ENCODE measurements at regions not wholly inside any gene's neighbourhood (a gene's known extent, or its start where the extent isn't known, plus 50 kb on each side); places are given as distances from the start of the nearest gene placed in this dataset.

DNA sequence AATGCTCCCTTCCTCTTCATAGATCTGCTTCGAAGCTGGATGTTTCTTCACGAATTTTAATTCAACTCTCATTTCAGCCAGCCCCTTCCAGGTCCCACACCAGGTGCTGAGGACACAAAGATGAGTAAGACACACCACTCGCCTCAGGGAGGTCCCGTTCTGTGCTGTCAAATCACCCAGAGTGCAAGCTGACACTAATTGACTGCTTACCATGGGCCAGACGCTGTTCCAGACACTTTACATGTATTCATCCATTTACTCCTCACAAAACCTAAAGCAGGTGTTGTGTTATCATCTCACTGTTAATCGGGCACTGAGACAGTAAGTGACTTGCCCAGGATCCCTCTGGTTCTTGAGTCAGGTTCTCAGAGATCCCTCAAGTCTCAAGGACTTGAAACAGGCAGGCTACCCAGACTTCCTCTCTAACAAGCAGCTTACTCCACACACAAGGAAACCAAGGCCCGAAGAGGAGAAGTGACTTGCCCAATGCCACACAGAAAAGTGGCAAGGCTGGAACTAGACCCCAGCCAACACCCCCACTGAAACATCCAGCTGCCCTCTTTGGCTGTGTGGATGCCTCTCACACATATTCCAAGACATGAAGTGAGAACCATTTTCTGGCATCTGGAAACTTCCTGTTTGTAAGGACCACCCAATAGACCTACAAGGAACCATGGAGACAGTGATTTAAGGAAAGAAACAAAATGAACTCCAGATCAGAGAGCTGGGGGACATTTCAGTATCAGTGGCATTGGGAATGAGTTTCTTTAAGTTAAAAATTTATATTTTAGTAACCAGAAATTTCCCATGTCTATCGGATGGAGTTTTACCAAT, 174.5 kb downstream of the CDC5L start:
- H3K9me3 ChIP-seq (ENCODE audit: low read length): no peaks in the 10 kb centered on the region
- no peak overlapping the region for H2AFZ ChIP-seq (ENCODE audit: low read depth, low read length)
- no peaks in the 10 kb centered on the region for H3F3A ChIP-seq (ENCODE audit: insufficient read depth, low read length, poor library complexity, severe bottlenecking)
- no peaks in the 10 kb centered on the region for H3K27me3 ChIP-seq (ENCODE audit: insufficient read depth, low read depth, low read length)
- no peak overlapping the region for H3K4me3 ChIP-seq (ENCODE audit: low read length)
- no peaks in the 10 kb centered on the region for H3K9me2 ChIP-seq (ENCODE audit: insufficient read depth, low read length)
- H3K9ac ChIP-seq (ENCODE audit: low read length): no peak overlapping the region
- TF ChIP-seq EZH2 (IDR thresholded peaks at IDR 0.05; ENCODE audit: borderline replicate concordance, insufficient read depth, low read length, poor library complexity, severe bottlenecking) (no peak), MXI1 (conservative IDR thresholded peaks at IDR 0.05; ENCODE audit: poor library complexity, severe bottlenecking) (no peak), SMC3 (conservative IDR thresholded peaks at IDR 0.05; ENCODE audit: poor library complexity) (no peak), EP300 (conservative IDR thresholded peaks at IDR 0.05; ENCODE audit: poor library complexity, severe bottlenecking) (no peak), TAF1 (IDR thresholded peaks at IDR 0.05; ENCODE audit: low read depth) (no peak), RAD21 (conservative IDR thresholded peaks at IDR 0.05) (no peak), POLR2AphosphoS5 (IDR thresholded peaks at IDR 0.05) (no peak)
- TF ChIP-seq, protein P1, sequence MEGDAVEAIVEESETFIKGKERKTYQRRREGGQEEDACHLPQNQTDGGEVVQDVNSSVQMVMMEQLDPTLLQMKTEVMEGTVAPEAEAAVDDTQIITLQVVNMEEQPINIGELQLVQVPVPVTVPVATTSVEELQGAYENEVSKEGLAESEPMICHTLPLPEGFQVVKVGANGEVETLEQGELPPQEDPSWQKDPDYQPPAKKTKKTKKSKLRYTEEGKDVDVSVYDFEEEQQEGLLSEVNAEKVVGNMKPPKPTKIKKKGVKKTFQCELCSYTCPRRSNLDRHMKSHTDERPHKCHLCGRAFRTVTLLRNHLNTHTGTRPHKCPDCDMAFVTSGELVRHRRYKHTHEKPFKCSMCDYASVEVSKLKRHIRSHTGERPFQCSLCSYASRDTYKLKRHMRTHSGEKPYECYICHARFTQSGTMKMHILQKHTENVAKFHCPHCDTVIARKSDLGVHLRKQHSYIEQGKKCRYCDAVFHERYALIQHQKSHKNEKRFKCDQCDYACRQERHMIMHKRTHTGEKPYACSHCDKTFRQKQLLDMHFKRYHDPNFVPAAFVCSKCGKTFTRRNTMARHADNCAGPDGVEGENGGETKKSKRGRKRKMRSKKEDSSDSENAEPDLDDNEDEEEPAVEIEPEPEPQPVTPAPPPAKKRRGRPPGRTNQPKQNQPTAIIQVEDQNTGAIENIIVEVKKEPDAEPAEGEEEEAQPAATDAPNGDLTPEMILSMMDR (IDR thresholded peaks at IDR 0.05; ENCODE audit: poor library complexity, severe bottlenecking): no peak
- TF ChIP-seq, protein P2, sequence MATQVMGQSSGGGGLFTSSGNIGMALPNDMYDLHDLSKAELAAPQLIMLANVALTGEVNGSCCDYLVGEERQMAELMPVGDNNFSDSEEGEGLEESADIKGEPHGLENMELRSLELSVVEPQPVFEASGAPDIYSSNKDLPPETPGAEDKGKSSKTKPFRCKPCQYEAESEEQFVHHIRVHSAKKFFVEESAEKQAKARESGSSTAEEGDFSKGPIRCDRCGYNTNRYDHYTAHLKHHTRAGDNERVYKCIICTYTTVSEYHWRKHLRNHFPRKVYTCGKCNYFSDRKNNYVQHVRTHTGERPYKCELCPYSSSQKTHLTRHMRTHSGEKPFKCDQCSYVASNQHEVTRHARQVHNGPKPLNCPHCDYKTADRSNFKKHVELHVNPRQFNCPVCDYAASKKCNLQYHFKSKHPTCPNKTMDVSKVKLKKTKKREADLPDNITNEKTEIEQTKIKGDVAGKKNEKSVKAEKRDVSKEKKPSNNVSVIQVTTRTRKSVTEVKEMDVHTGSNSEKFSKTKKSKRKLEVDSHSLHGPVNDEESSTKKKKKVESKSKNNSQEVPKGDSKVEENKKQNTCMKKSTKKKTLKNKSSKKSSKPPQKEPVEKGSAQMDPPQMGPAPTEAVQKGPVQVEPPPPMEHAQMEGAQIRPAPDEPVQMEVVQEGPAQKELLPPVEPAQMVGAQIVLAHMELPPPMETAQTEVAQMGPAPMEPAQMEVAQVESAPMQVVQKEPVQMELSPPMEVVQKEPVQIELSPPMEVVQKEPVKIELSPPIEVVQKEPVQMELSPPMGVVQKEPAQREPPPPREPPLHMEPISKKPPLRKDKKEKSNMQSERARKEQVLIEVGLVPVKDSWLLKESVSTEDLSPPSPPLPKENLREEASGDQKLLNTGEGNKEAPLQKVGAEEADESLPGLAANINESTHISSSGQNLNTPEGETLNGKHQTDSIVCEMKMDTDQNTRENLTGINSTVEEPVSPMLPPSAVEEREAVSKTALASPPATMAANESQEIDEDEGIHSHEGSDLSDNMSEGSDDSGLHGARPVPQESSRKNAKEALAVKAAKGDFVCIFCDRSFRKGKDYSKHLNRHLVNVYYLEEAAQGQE (IDR thresholded peaks at IDR 0.05; ENCODE audit: borderline replicate concordance): no peak
- no peaks in the 10 kb centered on the region for H3K79me2 ChIP-seq (replicated peaks; ENCODE audit: insufficient read depth, low read length)
- no peaks in the 10 kb centered on the region for H4K20me1 ChIP-seq (ENCODE audit: insufficient read depth)
- no peaks in the 10 kb centered on the region for H3K36me3 ChIP-seq (ENCODE audit: insufficient read depth, low read length)
- H3K4me2 ChIP-seq (ENCODE audit: low read length): no peak overlapping the region
- H3K27ac ChIP-seq (ENCODE audit: low read length): no peak overlapping the region

DNA sequence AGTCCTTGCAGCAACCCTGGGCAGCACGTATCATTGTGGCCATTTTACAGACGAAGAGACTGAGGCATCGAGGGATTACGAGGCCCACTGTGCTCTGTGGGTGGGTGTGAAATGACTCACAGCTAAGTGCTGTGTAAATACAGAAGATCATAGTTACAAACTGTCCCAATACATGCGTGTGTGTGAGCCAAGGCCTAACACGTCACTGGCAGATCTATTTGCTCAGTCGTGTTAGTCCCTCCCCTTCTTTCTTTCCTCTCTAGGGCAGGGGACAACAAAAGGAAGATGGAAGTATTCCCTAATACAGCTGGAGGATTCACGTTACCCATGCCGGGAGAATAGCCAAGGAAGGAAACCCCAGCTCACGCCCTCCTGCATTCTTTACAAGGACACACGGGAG, 175.9 kb downstream of the CDC5L start:
- Histone ChIP-seq H2AFZ (ENCODE audit: low read depth, low read length) (no peak overlapping the region), H4K20me1 (ENCODE audit: insufficient read depth) (no peaks in the 10 kb centered on the region), H3K27ac (ENCODE audit: low read length) (no peak overlapping the region), H3K4me3 (ENCODE audit: low read length) (no peak overlapping the region), H3K4me2 (ENCODE audit: low read length) (no peak overlapping the region), H3K9ac (ENCODE audit: low read length) (no peak overlapping the region), H3K36me3 (ENCODE audit: insufficient read depth, low read length) (no peaks in the 10 kb centered on the region), H3K9me2 (ENCODE audit: insufficient read depth, low read length) (no peaks in the 10 kb centered on the region), H3F3A (ENCODE audit: insufficient read depth, low read length, poor library complexity, severe bottlenecking) (no peaks in the 10 kb centered on the region), H3K9me3 (ENCODE audit: low read length) (no peaks in the 10 kb centered on the region), H3K27me3 (ENCODE audit: insufficient read depth, low read depth, low read length) (no peaks in the 10 kb centered on the region), H3K79me2 (replicated peaks; ENCODE audit: insufficient read depth, low read length) (no peaks in the 10 kb centered on the region)
- TF ChIP-seq EZH2 (IDR thresholded peaks at IDR 0.05; ENCODE audit: borderline replicate concordance, insufficient read depth, low read length, poor library complexity, severe bottlenecking): no peak

Measured in neural cell (in vitro differentiated cells).